Activated CD4-positive, alpha-beta T cell treated with anti-CD3 and anti-CD28 coated beads, Interleukin-2, Interleukin-4, amounts not matched to agents 100 ng/mL and 50 ng/mL, durations not matched to agents 16 hours and 8 hours (primary cell): ENCODE measurements at regions not wholly inside any gene's neighbourhood (a gene's known extent, or its start where the extent isn't known, plus 50 kb on each side); places are given as distances from the start of the nearest gene placed in this dataset.

ENCODE experiments used
- DNase-seq: peaks from one replicate; pipeline ENCODE4 v3.0.0-alpha.2; 2020; ENCODE audit warnings: low spot score

- no peak for DNase-seq
Measured at GRCh38 chr2:18465979-18466378, 94.5 kb downstream of the RDH14 start.

DNA sequence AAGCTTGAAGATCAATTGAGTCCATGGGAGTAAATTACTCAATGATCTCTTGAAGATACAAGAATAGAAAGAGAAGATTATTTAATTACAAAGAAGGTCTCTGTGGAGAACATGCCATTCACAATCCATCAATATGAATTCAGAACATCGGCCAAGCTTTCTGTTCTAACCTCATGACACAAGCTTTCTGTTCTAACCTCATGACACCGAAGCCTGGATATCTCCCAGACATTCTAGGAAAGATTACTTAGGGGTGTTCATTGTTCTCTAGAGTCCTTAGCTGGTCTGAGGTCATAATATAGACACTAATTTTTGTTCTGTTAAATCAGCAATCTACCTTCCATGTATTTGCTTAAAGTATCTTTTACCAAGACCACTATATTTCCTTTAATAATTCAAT is 95.5 kb downstream of the RDH14 start:
- DNase-seq, result no peak

DNA sequence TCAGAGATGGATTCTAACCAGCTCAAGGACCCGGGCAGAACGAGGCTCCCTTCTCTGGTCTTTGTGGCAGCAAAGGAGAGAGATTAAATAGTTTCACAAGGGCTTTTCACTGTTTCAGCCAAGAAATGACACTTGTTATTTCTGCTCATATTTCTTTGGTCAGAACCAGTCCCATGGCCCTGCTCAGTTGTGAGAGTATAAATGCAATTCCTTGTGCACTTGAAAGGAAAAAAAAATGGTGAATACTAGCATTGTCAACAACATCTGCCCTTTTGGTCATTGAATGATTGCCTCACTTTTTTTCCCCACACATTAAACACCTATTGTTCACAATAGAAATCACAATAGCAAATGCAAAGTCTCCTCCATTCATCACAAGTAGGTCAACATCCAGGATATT is 104.4 kb downstream of the RDH14 start:
- no peak for DNase-seq

- DNase-seq, result no peak
Measured at GRCh38 chr2:18455236-18455862, 105.1 kb downstream of the RDH14 start.

DNA sequence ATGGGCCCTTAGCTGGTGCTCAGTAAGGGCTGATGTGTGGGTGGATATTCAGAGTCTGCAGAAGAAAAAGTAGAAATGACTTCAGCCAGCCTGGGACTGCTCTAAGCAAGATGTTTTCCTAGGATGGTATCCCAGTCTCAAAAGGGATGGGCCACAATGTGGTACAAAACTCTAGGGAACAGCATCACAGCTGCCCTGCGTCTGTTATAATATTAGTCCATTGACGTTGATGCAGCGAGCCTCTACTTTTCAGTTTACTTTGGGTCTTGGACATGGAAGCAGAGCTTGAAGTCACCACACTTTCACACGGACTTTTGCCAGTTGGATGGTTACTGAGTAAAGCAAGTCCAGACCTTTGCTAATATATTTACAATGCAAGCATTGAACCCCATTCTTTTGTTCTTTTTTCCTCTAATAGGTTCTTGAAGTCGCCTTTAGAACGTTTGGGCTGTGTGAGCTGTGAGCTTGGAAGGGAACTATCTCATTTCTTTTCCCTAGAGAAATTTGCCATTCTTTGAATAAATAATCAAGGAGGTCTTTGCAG is 105.7 kb downstream of the RDH14 start:
- DNase-seq, result no peak

DNA sequence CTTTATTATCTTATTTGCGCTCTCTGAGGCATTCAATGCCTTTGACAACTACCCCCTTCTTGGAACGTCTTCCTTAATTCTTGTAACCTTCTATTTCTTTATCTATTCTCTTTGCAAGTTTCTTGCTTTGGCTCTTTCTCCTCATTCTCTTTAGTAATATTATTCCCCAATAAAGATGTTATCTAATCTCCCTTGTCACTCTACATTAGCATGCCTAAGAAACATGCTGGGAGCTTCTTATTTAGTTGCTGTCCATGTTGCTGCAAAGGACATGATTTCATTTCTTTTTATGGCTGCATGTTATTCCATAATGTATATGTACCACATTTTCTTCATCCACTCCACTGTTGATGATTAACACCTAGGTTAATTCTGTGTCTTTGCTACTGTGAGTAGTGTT is 113.7 kb downstream of the RDH14 start:
- no peak for DNase-seq

- DNase-seq, result no peak
Measured at GRCh38 chr2:18445433-18446320, 114.8 kb downstream of the RDH14 start.

DNA sequence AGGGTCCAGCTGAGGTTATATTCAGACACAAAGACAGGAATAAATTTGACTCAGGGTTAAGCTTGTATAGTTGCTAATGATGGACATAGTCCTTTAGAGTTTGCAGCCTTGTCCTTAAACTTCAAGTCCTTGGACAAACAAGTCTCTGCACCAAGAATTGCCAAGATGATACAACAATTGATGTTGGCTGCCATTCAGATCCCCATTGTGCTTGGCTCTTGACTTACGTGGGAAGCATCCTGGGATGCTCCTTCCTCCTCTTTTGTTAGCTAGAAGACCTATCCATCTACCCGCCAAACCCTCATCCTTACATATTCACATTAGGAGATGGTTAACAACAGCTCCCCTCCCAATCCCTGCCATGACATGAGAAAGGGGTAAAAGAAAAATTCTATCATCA is 115.6 kb downstream of the RDH14 start:
- DNase-seq, result no peak

- DNase-seq, result no peak
Measured at GRCh38 chr2:18441583-18441982, 118.9 kb downstream of the RDH14 start.

GRCh38 chr2:18440777-18441176 is 119.7 kb downstream of the RDH14 start:
- no peak for DNase-seq

DNA sequence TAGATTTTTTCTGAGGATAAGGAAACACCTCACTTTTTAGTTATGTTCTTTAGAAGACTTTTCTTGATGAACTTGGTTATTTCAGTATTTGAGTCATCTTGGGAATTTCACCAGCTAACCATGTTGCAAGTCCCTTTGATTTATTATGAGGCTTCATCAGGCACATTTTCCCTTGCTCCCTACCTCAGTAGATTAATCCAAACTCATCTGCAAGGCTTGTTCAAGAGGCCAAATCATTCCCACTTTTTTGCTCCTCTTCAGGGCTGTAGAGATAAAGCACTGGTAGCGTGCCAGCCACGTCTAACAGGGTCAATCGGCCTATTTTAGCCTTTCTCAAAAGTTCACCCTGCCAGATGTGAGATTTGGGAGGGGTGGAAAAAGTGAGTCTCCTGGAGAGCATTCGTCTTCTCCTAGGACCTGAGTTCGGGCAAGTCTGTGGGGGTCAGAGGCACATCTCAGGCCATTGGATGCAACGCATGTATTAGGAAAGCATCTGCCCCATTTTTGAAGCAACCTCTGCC is 120.3 kb downstream of the RDH14 start:
- no peak for DNase-seq

DNA sequence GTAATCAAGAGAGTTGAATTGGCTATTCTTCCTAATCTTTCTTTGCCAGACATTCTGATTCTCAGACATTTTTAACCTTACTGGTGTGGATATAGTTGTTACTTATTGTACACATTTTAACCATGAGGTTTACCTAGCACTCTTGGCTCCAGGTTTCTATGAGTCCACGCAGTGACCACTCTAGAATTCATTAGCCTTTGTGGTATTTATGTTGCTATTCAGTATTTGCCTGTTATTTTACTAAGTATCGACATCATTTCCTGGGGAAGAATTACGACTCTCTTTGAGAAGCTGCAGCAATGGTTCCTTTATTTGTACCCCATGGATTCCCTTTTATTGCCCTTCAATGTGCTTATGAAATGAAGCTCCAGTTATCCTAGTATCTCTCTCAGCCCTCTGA is 120.7 kb downstream of the RDH14 start:
- no peak for DNase-seq

- DNase-seq, result no peak
Measured at GRCh38 chr2:18437909-18438308, 122.5 kb downstream of the RDH14 start.

DNA sequence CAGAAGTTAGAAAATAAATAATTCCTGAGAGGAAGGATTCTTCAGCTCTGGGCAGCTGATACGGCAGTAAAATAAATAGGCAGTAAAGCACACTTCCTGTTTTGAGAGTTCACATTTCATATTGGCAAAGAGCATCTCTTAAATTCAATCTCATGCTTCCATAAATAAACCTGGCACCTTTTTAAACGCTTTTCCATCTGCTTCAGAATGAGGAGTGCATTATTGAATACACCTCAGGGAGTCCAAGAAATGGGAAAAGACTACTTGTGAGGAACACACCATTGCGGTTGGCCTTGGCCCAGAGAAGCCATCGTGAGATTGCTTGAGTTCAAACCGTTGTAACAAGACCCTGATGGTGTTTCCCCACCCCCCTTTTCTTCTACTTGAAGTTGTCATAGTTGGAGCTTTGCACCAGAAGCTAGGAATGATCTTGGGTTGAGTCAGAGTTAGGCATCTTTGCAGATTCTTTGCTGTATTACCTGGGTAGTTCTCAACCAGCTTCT is 123.9 kb downstream of the RDH14 start:
- DNase-seq, result no peak

- DNase-seq, result peak; percentile 37
Measured at GRCh38 chr2:18435426-18436037, 124.9 kb downstream of the RDH14 start.

DNA sequence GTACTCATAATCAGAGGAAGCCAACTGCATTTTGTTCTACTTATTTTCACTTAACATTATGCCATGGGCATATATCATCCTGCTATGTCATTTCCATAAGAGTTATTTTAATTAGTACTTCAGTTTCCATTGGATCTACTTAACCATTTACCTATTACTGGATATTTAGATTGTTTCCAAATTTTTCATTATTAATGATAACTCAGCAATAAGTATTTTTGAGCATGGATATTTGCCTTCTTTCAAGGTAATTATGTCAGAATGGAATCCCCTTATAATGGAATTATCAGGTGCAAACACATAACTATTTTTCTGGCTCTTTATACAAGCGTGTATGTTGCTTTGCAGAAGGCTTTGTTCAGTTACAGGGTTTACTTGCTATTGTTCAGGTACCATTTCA is 126.6 kb downstream of the RDH14 start:
- DNase-seq, result no peak

GRCh38 chr2:18432999-18433398 is 127.5 kb downstream of the RDH14 start:
- DNase-seq, result no peak

DNA sequence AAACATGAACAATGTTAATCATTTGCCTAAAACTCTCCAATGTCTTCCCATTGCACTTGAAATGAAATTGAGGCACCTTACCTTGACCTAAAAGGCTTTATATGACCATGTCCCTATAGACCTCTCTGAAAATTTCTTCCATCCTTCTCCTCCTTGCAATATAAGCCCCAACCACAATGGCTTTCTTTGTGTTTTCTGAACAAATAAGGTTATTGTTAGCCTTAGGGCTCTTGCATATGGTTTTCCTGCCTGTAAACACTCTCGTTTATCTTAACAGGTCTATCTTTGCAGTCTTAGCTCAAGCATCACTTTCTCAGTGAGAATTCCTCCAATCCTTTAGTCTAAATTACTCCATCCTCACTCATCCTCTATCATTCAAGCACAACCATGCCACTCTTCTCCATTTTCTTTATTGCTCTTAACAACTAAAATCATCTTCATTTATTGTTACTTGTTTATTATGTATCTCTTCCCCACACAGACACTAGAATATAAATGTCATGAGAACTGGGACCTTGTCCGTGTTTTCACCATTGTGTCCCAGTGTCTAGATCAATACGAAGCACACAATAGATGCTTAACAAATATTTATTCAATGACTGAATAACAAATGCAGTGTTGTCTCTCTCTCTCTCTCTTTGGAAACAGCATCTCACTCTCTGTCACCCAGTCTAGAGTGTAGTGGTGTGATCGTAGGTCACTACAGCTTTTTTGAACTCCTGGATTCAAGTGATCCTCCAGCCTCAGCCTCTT is 129.3 kb downstream of the RDH14 start:
- no peak for DNase-seq

DNA sequence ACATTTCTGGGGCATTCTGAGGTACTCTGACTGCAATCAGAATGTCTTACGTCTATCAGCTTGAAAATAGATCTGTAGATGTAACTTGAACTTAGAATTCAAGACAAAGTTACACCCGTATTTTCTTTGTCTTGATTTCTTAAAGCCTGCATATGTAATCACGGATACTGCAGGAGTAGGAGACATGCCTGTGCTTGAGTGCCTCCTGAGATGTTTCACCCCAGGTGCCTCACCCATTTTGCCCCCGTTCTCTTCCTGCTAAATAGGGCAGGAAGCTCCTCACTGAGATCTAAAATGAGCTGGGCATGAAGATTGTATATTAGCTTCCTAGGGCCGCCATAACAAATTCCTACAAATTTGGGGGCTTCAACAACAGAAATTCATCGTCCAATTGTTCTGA is 131.9 kb downstream of the RDH14 start:
- no peak for DNase-seq

DNA sequence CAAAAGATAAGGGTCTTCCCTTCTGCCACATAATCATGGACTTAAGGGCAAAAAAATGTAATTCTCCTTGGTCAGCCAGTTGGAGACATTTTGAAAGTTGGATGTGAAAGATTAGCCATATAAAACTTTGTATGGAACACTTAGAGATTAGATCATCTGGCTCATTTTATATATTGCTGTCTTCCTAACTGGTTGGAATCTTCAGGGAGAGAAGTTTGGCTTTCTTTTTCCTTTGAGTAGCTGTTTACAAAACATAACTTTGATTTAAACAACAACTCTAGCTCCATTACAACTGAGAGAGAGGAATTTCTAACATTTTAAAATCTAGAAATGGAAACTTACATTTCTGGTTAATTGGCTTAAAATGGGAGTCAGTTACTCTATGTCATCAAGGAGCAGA is 132.7 kb downstream of the RDH14 start:
- no peak for DNase-seq

DNA sequence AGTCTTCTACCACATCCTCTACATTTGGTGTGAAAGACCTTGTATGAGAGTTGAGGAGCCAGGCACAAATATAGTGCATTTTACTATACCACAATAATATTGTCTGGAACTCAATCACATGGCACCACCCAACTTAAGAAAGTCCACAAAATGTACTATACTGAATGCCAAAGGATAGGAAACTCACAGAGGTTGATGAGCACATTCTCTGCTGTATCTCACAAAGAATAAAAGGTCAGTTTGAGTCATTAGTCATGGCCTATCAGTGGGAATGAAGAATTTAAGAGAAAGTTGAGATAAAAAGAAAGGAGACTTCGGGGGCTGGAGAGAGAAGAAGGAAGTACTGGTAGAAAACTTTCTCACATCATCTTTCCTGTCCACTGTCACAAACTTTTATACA is 134.3 kb downstream of the RDH14 start:
- DNase-seq, result no peak

DNA sequence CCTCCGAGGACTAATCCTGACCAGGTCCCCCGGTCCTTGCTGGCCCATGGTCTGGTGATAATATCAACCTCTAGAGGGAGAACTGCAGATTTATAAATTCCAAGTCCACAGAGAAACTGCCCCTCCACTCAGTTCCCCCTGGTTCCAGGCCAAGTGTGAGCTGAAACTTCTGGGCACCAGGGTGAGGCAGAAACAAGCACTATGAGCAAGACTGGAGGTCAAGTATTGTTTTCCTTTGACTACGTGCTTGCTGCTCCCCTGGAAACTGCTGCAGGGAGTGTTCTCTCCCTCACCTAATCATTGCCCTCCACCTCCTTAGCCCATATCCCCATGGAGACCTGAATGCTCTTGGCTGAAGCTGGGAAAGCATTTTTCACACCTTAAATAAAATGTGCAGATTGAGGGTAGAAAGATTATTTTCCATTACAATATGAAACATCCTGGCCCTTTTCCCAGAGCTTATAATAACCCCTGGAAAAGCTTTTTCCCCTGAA is 135.2 kb downstream of the RDH14 start:
- no peak for DNase-seq
